Activated CD8-positive, alpha-beta memory T cell treated with anti-CD3 and anti-CD28 coated beads, Interleukin-2, amount 50 U/mL, for 1 hour (primary cell): ENCODE measurements at regions not wholly inside any gene's neighbourhood (a gene's known extent, or its start where the extent isn't known, plus 50 kb on each side); places are given as distances from the start of the nearest gene placed in this dataset.
"Not testable (repeated sequence)": the region's sequence is repeated elsewhere in the genome, so short reads cannot be mapped to it uniquely, and the experiment has no call there.

Experiments used
- DNase-seq: peaks from one replicate; pipeline ENCODE4 v3.0.0-alpha.2; 2020; ENCODE audit errors: extremely low read depth

DNA sequence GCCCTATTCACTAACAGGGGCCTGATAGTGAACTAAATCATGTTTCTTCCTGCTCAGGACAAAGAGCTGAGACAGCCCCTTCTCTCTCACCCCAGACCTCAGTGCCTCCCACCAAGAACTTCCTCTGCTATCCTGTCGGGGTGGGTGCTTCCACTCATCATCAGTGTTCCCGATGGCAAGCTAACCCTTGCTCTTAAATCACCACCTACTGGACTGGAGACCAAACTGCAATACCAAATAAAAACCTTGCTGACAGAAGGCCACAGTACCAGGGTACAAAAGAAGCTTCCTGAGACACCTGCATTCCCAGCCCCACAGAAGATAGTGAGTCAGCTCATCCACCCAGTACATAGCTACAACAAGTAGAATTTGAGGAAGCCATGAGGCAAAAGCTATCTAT, 799.5 kb downstream of the LTN1 start:
- DNase-seq, result no peak

DNA sequence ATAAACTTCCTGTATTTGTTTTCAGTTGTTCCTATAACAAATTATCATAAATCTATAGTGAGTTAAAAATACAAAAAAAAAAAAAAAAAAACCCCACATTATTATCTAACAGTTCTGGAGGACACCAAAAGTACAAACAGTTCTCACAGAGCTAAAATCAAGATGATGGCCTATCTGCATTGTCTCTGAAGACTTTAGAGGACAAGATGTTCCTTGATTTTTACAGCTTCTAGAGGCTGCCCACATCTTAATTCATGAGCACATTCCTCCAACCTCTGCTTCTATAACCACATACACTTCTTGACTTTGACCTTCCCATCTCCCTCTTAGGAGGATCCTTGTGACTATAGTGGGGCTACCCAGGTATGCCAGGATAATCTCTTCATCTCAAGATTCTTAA, 806.1 kb downstream of the LTN1 start:
- no peak for DNase-seq

DNA sequence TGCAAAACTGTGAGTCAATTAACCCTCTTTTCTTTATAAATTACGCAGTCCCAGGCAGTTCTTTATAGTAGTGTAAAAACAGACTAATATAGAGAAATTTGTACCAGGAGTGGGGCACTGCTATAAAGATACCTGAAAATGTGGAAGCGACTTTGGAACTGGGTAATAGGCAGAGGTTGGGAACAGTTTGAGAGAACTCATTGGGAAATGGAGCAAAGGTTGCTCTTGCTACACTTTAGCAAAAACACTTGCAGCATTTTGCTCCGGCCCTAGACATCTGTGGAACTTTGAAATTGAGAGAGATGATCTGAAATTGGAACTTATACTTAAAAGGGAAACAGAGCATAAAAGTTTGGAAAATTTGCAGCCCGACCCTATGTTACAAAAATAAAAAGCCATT, 810.9 kb downstream of the LTN1 start:
- DNase-seq, result no peak

DNA sequence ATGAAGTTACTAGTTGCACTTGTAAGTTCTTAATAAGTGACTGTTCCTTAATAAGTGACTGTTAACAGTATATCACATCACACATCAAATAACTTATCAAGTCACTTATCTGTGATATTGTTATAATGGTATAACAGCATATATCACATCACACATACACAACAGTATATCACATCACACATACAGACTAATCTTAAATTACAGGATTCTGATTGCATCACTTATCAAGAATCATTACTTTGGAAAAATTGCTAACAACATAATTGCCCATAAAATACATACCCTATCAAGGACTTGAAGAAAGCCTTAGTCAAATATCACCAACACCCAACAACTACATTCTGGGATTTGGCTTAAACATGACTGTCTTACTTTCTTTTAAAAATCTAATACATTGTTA, 813.5 kb downstream of the LTN1 start:
- no peak for DNase-seq

DNA sequence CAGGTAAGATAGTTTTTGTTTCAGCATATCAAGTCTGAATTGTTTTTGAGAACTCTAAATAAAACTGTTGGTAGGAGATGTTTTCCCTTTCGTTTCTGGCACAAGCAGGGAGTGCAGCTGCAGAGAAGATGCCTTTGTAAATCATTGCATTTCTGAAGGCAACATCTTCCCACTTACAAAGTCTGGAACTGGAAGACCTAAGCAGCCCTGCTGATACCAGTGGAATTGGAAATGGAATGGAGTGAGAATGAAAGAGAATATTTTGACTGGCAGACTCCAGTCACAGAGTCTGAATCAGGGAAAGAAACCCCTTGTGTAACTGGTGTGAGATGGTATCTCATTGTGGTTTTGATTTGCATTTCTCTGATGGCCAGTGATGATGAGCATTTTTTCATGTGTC, 815.6 kb downstream of the LTN1 start:
- no peak for DNase-seq

DNA sequence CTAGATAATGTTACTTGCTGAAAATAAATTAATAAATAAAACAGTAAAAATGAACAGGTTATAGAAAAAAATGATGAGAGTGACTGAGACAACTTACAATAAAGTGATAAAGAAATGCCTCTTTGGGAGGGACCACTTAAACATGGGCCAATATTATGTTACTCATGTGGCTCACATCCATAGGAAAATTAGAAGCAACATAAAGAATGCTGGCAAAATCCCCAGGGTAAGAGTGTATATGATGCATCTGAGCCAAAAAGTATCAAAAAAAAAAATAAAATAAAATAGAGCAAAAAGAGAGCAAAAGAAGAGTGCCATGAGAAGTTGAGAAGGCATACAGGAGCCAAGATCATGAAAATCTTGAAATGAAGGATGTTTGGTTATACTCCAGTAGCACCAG, 818.0 kb downstream of the LTN1 start:
- no peak for DNase-seq

DNA sequence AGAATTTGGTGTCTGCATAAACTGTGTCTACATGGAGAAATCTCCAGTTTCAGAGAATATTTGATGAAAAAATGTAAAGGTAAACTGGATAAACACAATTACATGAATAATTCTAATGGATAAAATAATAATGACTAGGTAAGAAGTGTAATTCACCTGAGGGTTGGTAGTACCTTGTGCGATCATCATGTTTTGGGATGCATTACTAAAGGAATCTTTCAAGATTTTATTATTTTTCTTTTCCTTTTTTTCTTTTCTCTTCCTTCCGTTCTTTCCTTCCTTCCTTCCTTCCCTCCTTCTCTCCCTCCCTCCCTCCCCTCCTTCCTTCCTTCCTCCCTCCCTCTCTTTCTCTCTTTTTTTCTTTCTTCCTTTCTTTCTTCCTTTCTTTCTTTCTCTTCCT, 818.7 kb downstream of the LTN1 start:
- no peak for DNase-seq

DNA sequence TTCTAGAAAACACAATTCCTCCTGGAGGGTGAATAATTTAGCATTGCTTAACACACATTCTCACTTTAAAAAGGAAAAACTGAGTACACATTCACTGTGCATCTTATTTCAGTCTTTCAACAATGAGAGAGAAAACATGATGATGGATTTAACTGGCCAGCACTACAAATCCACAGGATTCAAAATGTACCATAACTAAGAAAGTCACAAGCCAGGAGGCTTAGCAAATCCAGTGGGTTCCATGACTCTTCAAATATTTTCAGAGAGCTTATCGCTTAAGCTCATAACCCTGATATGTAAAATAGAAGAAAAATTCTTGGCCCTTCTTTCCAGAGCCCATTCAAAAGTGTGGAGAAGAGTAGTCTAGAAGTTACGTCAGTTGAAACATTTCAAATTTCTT, 820.3 kb downstream of the LTN1 start:
- DNase-seq, result no peak

DNA sequence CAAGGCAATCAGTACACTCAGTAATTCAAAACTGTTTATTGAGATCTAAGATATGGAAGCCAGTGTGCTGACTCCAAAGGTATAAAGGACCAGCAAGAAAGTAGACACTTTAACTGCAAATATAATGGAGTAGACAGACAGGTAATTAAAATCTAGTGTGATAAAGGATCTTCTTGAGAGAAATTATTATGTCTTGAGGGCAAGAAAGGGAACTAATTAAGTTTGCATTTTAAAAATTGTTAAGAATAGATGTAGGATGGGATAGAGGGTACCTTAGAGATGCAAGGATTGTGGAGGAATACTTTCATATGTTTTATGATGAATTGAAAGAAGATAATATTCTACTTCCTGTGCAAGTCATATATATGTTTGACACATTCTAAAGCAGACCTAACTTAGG, 825.3 kb downstream of the LTN1 start:
- DNase-seq, result no peak

DNA sequence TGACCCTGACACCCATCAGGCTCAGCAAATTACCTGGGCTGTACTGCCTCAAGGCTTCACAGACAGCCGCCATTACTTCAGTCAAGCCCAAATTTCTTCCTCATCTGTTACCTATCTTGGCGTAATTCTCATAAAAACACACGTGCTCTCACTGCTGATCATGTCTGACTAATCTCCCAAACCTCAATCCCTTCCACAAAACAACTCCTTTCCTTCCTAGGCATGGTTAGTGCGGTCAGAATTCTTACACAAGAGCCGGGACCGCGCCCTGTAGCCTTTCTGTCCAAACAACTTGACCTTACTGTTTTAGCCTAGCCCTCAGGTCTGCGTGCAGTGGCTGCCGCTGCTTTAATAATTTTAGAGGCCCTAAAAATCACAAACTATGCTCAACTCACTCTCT, 828.2 kb downstream of the LTN1 start:
- DNase-seq, result not testable (repeated sequence)

DNA sequence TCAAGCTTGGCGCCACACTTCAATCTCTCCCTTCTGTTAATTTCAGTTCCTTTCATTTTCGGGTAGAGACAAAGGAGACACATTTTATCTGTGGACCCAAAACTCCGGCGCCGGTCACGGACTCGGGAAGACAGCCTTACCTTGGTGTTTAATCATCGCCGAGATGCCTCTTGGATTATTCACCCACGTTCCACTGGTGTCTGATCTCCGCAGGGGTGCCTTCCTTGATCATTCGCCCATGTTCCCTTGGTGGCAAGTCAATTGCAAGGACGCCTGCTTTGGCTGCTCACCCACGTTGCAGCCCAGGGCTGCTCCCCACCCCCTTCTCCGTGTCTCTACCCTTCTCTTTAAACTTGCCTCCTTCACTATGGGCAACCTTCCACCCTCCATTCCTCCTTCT, 830.6 kb downstream of the LTN1 start:
- not testable (repeated sequence) for DNase-seq

DNA sequence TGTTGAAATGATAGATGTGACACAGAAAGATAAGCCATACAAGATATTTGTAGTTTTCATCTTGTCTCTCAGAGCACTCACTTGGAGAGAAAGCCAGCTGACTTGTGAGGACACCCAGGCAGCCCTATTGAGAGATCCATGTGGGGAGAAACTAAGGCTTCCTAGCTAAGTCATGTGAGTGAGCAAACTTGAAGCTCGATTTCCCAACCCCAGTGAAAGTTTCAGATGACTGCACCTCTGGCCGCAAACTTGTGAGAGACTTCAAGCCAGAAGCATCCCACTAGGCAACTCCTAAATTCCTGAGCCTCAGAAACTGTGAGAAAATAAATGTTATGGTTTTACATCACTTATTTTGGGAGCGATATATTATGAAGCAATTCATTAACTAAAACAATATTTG, 832.3 kb downstream of the LTN1 start:
- no peak for DNase-seq

DNA sequence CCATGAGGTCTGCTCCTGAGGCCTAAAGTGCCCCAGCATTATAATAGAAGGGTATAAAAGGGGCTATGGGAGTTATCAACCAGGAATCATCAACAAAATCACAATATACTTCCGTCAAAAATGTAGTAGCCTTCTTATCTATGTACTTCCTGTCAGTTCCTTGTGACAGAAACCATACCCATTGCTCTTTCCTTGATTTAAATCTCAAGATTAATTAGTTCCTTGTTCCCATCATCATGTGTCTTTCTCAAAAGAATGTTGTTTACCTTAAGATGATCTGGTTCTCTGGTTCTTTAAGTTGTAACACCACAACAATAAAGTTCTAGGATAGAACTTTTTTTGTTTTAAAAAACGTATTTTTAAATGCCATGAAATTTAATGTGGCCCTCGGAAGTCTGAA, 833.3 kb downstream of the LTN1 start:
- no peak for DNase-seq

DNA sequence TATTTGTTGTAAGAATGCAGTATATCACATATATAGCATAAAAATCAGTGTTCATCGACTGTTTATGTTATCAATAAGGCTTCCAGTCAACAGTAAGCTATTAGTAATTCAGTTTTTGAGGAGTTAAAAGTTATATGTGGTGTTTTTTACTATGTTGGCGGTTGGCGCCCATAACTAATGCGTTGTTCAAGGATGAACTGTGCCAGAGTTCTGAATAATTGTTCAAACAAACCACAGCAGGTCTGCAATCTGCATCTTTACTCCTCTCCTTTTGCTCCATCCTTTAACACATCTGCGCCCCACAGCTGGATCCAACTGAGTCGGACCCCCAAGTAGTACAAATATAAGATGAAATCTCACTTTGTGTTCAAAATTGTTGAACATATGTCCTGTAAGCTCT, 836.1 kb downstream of the LTN1 start:
- no peak for DNase-seq

DNA sequence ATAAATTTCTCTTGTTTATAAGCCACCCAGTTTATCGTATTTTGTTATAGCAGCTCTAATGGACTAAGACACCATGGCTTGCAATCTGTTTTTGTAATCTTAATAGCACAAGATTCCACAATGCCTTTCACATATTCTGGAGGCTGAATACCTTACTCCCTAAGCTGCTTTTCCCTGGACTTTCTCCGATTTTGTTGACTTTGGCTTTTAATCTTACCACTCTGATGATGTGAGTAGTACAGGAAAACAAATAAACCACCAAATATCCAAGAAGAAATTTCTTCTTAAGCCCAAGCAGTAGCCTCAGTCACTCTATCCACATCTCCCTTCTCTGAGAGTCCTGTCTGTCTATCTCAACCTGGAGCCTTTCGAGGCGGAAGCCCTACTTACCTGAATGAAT, 838.6 kb downstream of the LTN1 start:
- DNase-seq, result no peak

DNA sequence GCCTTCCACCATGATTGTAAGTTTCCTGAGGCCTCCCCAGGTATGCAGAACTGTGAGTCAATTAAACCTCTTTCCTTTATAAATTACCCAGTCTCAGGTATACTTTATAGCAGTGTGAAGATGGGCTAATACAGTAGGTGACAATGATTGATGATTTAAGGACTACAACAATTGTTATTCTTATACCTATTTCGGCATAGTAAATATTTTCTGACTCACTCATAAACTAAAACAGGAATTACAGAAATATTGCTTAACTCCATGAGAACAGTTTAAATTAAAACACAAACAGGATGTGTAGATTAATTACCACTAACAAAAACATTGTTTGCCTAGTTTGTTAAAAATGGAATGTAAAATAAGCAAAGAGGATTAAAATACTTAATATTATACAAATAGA, 839.9 kb downstream of the LTN1 start:
- DNase-seq, result no peak

DNA sequence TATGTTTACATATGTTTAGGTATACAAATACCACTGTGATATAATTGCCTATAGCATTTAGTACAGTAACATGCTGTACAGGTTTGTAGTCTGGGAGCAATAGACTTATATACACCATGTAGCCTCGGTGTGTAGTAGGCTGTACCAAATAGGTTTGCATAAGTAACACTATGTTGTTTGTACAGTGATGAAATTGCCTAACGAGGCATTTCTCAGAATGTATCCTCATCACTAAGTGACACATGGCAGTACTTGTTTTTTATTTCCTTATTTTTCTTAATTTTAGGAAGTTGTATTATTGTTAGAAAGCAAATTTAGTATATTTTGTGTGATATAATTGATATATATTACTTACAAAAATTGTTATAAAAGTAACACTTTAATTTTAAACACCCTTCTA, 840.9 kb downstream of the LTN1 start:
- DNase-seq, result no peak

DNA sequence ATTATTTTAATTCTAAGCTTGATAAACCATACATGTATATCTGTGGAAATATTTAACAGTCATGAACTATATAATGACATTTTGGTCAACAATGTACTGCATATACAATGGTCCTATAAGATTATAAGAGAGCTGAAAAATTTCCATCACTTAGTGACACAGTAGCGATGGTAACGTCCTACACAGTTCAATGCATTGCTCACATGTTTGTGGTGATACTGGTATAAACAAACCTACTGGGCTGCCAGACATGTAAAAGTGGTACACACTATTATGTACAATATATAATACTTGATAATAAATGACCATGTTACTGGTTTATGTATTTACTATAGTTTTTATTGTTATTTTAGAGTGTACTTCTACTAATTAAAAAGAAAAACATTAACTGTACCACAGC, 841.9 kb downstream of the LTN1 start:
- DNase-seq, result no peak

DNA sequence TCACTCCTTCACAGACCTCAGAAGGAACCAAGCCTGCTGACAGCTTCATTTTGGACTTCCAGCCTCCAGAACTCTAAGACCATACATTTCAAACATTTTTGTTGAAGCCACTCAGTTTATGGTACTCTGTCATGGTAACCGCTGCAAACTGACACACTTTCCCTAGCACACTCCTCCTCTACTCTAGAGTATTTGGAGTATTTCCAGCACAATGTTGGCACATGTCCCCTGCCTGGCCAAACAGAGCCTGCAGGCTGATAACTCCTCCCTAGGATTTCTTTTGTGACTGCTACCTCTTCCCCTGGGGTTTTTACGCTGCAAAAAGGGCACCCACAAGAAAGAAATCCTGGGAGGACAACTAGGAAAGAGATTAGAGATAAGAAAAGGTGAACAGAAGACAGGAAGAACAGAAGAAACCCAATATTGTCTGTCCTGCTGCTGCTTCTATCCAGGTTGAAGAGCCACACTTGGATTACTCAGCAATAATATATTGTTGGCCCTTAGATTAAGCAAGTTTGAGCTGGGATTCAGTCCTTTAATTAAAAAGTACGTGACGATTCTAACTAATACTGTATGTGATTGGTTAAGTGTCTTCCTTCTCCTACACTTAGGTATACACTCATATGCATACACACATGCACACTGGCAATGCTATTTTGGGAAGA, 844.1 kb downstream of the LTN1 start:
- DNase-seq, result no peak

DNA sequence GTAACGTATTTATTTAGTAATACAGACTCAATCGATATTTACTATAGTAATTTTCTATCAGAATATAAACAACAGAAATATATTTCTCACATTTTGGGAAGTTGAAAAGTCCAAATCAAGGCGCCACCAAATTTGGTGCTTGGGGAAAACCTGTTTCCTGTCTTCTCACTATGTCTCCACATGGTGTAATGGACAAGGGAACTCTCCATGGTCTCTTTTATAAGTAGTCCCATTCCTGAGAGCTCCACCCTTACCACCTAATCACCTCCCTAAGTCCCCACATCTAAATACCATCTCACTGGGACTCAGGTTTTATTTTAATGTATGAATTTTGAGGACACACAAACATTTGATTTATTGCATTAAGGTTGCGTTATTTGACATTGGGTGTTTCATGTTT, 848.0 kb downstream of the LTN1 start:
- DNase-seq, result no peak

DNA sequence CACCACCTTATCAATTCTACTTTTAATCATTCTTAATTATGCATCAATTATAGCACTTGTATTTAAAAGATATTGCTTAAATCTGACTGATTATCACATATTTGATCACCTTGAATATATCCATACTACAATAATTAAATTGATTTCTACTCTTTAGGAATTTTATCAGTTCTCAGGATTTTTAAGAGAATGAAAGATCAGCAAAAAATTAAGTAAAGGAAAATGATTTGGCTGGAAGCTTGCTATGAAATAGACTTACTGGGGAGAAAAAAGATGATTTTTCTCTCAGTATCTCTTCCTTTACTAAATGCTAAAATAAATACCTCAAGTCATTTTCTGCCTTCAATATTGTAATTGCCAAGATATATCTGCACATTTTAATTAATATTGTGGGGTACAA, 848.6 kb downstream of the LTN1 start:
- DNase-seq, result no peak

DNA sequence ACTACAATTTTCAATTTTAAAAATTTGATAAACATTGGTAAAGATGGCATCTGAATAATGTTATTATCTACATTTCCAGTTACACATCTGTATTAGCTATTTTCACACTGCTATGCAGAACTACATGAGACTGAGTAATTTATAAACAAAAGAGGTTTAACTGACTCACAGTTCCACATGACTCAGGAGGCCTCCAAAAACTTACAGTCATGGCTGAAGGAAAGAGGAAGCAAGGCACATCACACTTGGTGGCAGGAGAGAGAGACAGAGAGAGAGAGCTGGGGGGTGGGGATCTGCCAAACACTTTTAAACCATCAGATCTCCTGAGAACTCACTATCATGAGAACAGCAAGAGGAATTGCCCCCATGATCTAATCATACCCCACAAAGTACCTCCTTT, 850.0 kb downstream of the LTN1 start:
- DNase-seq, result no peak

DNA sequence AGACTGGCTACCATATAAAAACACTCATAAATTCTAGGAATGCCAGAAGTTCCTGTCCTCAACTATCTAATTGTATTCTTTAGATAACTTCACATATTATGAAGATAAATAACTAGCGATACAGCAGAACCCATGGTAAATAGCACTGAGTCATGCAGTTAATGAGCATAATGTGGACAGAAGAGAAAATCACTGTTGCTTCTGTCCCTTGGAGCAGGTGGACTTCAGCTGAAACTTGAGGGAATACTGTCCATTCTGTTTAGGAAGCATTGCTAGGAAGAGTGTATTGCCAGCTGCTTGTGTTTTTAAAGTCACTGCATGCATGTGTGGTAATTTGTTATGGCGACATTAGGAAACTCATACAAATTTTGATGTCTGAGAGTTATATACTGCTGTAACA, 854.4 kb downstream of the LTN1 start:
- DNase-seq, result no peak

DNA sequence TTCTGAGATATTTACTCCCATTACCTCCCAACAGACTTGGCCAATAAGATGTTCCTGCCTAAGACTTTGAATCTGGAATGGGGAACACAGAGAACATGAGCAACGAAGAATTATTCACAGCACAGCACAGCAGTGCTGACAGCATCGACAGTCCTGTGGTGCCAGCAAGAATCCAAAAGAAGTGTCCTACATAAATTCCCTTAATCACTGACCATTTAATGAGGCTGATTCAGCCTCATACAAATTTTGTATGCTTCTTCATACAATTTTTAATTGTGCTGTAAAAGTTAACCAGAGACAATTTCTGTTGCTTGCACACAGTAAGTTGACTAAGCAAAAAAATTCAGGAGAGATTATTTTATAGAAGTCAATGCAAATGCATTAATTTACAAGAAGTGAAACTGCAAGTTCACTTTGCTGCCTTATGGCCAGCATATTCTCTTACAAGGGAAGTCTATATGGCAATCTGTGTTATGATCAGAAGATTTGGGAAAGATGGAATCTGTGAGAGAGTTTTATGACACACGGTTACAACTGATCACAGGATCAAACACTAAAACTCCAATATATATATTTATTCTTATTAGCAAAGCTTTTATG, 855.9 kb downstream of the LTN1 start:
- no peak for DNase-seq
